GM20000 (cell line): ENCODE measurements at regions not wholly inside any gene's neighbourhood (a gene's known extent, or its start where the extent isn't known, plus 50 kb on each side); places are given as distances from the start of the nearest gene placed in this dataset.

Experiments
- DNase-seq: peaks from one replicate; pipeline ENCODE4 v3.0.0; 2012; ENCODE audit warnings: low spot score
- TF ChIP-seq, protein P1 (sequence below): IDR thresholded peaks from 2 replicates; pipeline ENCODE4 v1.5.1; 2012; ENCODE audit warnings: mild to moderate bottlenecking, control low read depth; ENCODE audit errors: extremely low read depth, missing control alignments

DNA sequence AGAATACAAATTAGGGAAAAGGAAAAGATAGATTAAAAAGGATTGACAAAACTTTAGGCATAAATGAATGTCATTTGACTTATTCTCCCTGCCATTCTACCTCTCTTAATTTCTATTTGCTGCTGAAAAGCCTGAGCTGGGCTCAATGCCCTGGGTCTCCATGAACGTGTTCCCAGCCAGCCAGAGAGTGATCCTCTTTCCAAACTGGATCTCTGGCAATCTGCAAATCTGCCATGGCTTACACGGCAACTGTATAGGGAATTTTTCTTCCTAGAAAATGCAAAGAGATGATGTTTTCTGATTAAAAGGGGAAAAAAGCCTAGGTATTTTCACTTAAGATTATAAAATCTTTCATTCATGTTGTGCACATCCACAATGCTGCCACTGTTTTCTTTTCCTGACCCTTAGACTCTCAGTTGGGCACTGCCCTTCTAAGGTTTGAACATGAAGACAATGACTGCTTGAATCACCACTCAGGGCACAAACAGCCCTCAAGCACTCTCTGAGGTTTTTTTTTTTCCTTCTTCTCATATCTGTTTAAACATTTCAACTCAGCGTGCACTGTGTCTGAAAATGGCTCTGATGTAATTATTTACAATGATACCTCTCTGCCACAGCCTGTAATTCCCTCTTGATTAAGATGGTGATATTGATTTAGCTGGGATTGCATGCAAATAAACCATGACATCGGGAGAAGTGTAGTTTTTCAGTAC, 60.3 kb downstream of the DACT1 start:
- no peak for DNase-seq
- TF ChIP-seq, protein P1, sequence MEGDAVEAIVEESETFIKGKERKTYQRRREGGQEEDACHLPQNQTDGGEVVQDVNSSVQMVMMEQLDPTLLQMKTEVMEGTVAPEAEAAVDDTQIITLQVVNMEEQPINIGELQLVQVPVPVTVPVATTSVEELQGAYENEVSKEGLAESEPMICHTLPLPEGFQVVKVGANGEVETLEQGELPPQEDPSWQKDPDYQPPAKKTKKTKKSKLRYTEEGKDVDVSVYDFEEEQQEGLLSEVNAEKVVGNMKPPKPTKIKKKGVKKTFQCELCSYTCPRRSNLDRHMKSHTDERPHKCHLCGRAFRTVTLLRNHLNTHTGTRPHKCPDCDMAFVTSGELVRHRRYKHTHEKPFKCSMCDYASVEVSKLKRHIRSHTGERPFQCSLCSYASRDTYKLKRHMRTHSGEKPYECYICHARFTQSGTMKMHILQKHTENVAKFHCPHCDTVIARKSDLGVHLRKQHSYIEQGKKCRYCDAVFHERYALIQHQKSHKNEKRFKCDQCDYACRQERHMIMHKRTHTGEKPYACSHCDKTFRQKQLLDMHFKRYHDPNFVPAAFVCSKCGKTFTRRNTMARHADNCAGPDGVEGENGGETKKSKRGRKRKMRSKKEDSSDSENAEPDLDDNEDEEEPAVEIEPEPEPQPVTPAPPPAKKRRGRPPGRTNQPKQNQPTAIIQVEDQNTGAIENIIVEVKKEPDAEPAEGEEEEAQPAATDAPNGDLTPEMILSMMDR: no peak

GRCh38 chr14:58699681-58700205, 62.0 kb downstream of the DACT1 start:
- no peak for DNase-seq
- TF ChIP-seq, protein P1: no peak

DNA sequence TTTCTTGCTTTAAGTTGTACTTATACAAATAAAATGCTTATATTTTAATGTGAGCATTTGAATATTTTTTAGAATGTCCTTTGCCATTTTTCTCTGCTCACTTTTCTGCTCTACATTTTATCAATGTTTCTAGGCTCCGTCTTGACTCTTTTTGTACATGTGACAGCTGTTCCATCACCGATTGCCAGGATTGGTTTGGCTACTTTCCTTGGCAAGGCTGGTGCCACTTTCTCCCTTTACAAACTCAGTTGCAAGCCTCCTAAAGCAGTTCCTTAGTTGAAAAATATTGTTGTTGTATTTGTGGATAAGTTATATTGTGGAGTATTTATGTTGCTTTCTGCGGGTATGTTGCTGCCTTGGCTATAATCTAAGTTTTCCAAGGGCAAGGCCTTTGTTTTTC, 63.4 kb downstream of the DACT1 start:
- DNase-seq: no peak
- TF ChIP-seq, protein P1: no peak

DNA sequence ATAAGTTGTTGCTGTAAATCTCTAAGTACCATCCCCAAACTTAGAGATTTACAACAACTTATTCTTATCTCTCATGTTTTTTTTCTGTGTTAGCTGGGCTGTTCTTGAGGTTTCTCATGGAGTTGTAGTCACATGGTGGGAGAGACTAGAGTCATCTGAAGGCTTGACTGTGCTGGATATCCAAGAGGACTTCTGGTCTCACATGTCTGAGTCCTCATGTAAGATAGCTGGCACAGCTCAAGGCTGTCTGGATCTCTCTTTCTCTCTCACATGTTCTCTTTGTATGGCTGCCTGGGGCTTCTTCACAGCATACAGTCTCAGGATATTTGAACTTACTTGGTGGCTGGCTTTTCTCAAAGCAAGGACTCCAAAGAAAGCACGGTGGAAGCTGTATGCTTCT, 63.8 kb downstream of the DACT1 start:
- TF ChIP-seq, protein P1: no peak

DNA sequence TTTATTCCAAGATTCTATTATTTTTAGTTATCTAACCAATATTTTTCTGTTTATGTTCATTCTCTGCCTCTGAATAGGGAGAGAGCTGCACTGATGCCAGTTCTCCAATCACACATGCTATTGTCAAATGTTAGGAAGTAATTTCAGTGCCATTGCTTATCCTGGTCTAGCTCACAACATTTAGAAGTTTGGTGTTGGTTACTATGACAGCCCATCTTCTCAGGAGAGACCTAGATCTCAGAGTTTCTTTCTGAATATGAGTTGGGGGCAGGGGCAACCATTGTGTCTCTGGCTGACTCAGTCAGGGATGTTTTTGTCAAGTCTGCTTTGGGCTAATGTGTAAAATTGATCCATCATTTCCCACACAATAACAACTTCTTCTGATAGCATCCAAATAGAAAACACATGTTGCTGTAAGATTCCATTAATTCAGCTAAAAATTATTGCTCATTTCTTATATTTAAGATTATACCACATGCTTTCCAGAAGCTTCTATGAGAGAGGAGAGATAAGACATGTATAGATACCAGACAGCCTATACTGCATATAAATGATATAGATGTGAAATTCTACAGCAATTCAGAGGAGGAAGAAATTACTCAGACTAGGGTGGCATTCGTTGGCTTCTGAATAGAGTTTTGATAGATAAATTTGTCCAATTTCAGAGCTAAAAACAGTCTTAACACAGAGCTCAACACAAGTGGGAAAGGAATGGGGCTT, 64.8 kb downstream of the DACT1 start:
- DNase-seq: no peak
- TF ChIP-seq, protein P1: no peak

More for the DNA sequence above, 63.8 kb downstream of the DACT1 start:
- DNase-seq: no peak

DNA sequence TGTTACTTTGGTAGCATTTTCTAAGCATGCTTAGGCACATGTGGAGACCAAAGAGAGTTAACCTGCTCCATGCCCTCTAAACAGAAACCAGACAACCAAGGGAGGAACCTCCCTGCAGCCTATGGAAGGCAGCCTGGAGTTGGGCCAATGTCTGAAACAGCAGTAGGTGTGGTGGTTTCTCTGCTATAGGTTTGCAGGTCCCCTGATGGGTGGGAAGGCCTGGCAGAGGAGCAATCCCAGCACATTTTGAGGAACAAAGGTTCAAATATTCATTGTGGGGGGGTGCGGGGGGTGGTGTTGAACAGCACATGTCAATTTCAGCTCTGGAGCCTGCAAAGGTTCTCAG, 65.4 kb downstream of the DACT1 start:
- DNase-seq: no peak

DNA sequence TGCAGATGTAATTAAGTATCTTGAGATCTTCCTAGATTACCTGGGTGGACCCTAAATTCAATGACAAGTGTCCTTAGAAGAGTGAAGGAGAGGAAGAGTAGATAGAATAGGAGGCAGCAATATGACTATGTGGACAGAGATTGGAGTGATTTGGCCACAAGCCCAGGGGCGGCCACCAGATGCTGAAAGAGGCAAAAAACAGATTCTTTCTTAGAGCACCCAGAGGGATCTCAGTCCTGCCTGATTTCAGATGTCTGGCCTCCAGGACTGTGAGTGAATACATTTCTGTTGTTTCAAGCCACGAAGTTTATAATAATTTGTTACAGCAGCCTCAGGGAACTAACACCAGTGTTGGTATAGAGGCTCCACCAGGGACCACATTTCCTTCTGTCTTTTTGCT, 67.3 kb downstream of the DACT1 start:
- no peak for DNase-seq

More for the DNA sequence above, 65.4 kb downstream of the DACT1 start:
- TF ChIP-seq, protein P1: no peak

More for the DNA sequence above, 67.3 kb downstream of the DACT1 start:
- TF ChIP-seq, protein P1: no peak
